SKM-1 treated with dmso at 0.1 percent for 144 hours (cell line): ENCODE measurements at regions not wholly inside any gene's neighbourhood (a gene's known extent, or its start where the extent isn't known, plus 50 kb on each side); places are given as distances from the start of the nearest gene placed in this dataset.
"Not testable (repeated sequence)": the region's sequence is repeated elsewhere in the genome, so short reads cannot be mapped to it uniquely, and the experiment has no call there.

Experiments used
- DNase-seq: peaks from one replicate; lab custom pipeline; 2025; ENCODE audit not compliant: unreplicated experiment; lab: John Stamatoyannopoulos, UW

- no peak for DNase-seq
These were observed 278.8 kb upstream of the GALNTL6 start for GRCh38 chr4:171534391-171534790.

DNA sequence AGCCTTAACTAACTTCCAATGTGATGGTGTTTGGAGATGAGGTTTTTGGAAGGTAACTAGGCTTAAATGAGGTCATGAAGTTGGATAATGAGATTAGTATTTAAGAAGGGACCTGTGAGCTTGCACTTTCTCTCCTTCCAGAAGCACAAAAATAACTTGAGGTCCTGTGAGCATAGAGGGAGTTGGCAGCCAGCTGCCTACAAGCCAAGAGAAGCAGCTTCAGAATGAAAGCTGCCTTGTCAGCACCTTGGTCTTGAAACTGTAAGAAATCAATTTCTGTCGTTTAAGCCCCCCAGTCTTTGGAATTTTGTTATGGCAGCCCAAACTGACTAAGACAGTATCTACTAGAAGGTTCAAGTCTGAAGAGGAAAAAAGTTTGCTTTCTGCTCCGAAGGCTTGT is 280.2 kb upstream of the GALNTL6 start:
- no peak for DNase-seq

DNA sequence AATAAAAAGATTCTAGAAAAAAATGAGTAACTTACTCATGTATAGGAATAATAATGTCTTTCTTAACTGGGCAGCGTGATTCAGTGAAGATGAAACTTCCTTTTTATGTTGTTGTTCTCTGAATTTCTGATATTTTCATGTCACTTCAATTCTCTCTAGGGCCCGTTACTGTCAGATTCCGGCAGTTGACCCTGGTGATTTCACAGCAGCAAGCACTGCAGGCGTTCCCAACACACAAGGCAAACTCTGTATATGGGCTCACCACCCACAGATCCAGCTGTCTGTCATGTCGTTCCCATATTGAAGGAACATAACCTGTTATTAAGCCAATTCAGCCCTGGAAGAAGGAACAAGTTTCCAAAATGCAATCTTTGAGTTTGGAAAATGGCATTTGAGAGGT is 288.3 kb upstream of the GALNTL6 start:
- DNase-seq: no peak

- DNase-seq: no peak
These were observed 291.5 kb upstream of the GALNTL6 start for GRCh38 chr4:171521726-171522125.

DNA sequence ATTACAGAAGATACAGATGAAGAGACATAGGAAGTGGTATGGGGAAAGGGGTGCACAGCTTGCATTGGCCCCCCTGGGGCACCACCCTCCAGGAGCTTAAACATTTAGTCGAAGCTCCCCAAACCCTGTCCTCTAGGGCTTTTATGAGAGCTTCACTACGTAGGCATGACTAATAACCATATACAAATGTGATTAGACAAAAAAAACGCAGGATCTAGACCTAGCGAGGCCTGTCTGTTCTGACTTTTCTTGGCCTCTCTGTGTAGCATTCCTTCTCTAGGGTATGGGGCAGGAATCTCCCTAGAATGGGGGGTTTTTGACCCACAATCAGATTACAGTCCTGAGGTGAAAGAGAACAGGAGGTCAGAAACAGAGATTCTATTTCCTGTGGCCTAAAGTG is 293.7 kb upstream of the GALNTL6 start:
- DNase-seq: no peak

DNA sequence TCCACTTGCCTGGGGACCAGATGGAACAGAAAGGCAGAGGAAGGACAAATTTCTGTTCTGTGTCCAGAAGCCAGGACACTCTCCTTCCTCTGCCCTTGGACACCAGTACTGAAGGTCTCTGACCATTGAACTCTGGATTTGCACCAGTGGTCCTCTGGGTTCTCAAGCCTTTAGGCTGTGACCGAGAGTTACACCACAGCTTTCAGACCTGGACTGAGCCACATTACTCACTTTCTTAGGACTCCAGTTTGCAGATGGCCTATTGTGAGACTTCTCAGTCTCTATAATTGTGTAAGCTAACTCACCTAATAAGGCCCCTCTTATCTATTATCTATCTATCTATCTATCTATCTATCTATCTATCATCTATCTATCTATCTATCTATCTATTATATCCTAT is 295.3 kb upstream of the GALNTL6 start:
- DNase-seq: no peak

DNA sequence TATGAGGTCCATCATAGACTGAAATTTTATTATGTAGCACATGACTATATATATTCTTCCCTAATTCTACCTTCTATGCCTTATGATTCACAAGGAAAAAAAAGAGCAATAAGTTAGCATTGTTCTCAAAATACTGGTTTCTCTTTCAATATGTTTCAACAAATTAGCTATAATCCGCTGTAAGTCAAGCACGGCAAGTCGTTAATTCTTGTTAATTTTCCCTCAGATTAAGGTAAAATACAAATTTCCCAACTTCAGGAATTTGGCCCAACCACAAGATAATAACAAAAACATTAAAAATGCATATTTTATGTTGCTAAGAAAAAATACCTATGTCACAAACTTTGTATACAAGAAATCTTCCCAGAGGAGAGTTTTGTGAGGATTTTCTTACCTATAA is 296.5 kb upstream of the GALNTL6 start:
- no peak for DNase-seq

- DNase-seq: no peak
These were observed 328.5 kb upstream of the GALNTL6 start for GRCh38 chr4:171484681-171485080.

DNA sequence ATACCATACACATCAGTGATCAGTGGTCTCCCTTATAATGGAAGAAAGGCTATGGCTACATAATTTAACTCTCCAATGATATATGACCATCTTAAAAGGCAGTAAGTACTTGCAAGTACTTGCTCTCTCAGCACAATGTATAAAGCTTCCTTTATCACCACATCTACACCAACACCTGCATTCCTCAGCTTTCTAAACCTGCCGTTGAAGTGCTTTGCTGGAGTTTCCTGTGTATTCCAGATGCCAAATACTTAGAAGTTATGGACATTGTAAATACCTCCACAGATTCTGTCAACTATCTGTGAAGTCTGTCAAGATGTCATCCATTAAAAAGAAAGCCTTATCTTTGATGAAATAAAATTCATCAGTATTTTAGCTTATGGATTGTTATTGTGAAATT is 335.0 kb upstream of the GALNTL6 start:
- no peak for DNase-seq

- not testable (repeated sequence) for DNase-seq
These were observed 338.1 kb upstream of the GALNTL6 start for GRCh38 chr4:171475111-171475510.

DNA sequence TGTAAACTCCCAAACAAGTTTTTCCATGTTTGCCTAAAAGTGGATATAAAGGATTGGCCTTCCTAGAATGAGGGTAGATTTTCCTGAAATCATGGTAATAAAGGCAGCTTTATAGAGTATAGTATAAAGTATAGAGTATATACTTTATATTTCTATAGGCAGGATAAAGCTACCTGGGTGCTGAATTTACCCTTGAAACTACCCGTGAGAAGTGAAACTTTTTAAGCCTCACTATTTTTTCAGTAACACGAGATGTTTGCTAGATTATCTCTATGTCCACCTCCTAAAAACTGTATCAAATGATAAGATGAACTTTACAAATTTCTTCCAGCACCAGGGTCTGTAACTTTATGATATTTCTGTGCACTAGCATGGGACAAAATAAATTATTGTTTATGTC is 340.0 kb upstream of the GALNTL6 start:
- DNase-seq: no peak

GRCh38 chr4:171472230-171472629 is 341.0 kb upstream of the GALNTL6 start:
- no peak for DNase-seq

DNA sequence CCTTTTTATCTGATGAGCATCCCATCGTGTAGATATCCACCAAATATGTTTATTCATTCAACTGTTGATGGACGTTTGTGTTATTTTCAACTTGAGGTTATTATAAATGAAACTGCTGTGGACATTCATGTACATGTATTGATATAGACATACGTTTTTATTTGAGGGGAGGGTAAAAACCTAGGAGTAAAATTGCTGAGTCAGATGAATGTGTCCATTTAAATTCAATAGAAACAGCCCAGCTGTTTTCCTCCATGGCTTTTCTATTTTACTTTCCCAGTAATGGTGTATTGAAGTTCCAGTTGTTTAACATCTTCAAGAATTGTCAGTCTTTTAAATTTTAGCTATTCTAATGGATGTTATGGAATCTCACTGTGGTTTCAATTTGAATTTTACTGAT is 348.7 kb upstream of the GALNTL6 start:
- no peak for DNase-seq

DNA sequence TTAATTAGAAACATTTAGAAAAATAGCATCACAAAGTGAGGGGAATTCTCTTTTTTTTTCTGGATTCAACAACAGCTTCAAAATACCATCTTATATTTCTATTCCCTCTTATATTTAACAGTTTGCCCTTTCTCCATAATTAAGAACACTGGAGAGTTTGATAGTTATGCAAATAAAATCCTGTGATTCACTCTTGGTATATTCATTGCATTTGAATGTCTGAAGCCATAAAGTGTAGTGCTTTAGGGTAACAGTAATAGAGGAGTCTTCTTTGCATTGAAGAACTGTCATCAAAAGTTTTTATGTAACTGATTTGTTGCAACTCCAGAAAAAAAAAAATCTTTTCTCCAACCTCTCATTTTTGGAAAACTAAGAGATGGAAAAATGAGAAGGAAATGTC is 352.0 kb upstream of the GALNTL6 start:
- DNase-seq: no peak

DNA sequence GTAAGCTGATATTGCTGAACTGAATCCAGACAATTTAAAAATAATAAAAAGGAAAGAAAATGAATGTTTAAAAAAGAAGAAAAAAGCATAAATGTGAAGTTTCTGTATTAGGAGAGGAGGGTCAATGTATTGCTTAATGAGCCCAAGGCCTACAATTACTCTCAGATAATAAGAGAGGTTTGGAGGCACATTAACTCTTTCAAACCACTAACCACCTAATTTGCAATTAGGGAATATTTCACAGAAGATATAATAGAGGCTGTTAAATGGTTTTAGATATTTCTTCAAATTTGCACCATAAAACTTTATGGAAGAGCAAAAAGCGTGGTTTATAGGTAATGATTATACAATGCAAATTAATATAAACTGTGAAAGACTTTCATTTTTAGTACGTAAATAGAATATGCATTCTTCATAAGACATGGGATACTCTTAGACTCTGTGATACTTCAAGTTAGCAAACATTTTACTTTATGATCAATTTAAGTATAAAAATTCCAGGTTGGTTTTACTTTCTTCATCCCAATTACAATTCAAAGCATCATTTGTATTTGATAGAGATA is 364.2 kb upstream of the GALNTL6 start:
- no peak for DNase-seq

GRCh38 chr4:171448358-171448757 is 364.8 kb upstream of the GALNTL6 start:
- DNase-seq: no peak

DNA sequence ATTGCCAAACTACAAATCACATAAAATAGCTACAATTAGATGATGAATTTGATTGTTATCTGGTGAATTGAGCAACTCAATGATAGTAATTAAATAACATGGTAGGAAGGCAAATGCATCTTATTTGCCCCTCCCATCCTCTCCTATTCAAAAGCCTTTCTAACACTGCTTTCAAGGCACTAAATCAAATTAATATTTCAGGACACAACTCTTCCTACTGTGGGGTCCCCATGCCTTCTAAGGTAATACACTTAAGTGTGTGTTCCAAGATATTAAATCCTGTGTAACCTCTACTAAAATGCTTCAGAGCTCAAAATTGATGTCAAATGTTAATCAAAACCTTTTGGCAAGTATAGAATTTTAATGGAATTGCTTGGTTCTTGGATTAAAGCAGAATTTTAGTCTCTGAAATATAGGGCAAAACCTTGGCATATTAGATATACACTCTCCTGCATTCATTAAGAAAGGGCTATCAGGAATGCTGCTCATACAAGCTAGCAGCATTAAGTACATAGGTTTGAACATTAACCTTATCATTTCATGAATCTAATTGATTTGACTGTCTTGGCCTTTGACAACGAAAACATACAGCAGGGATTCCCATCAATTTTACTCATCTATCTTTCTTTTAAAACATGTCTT is 371.8 kb upstream of the GALNTL6 start:
- no peak for DNase-seq

DNA sequence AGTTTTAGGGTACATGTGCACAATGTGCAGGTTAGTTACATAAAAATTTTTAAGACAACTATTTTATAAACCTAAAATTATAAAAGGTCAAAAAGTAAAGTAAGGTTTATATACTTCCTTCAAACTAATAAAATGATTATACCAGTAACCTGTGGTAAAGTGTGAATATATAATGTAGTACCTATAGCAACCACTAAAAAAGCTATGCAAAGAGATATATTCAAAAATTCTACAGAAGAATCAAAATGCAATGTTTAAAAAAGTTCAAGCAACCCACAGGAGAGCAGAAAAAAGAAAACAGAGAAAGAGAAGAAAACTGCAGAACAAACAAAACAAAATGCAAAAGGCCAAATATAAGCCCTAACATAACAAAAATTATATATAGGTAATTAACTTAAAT is 379.5 kb upstream of the GALNTL6 start:
- no peak for DNase-seq

GRCh38 chr4:171432536-171432935 is 380.7 kb upstream of the GALNTL6 start:
- DNase-seq: no peak

- no peak for DNase-seq
These were observed 382.7 kb upstream of the GALNTL6 start for GRCh38 chr4:171430495-171430894.

DNA sequence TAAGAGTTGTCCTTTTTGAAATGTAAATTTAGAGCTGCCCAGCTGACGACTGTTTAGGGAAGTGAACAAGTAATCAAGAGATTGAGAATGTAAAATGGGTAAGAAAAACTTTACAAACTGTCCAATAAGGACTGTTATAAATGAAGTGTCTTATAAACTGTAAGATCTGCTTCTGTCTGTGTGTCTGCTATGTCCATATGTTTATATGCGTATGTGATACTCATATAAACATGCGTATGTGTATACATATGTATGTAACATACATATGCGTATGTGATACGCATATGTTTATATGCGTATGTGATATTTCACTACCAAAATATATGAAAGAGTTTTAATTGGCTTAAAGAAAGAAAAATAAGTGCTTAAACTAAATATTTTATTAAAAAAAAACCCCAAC is 416.0 kb upstream of the GALNTL6 start:
- DNase-seq: no peak

- no peak for DNase-seq
These were observed 422.6 kb upstream of the GALNTL6 start for GRCh38 chr4:171390626-171391025.

DNA sequence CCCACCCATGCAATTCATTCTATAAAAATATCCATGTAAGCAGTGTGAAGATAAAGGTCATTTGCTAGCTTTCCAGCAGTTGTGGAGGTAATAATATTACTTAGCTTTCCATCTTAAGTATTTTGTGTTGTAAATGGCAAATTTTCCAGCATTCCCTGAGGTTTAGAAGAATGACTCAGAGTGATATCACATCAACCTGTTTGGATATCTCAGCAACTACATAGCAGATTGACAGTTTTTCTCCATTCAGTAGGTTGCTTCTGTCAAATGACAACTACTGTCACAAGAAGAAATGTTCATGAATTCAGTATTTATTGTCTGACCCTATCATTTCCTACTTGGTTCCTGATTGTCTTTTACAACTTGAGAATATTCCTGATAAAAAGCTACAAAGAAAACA is 434.9 kb upstream of the GALNTL6 start:
- no peak for DNase-seq
